ENCODE measurements at regions not wholly inside any gene's neighbourhood (a gene's known extent, or its start where the extent isn't known, plus 50 kb on each side); places are given as distances from the start of the nearest gene placed in this dataset.

- H3K4me3 Mint-ChIP-seq = no peak overlapping the region
- no peaks in the 10 kb centered on the region for H3K4me1 Mint-ChIP-seq (ENCODE audit: low read depth)
- H3K27ac Mint-ChIP-seq = no peak overlapping the region
- H3K9me3 Mint-ChIP-seq = no peaks in the 10 kb centered on the region
- peaks cover 29% of the 10 kb centered on the region for H3K27me3 Mint-ChIP-seq (ENCODE audit: insufficient read depth)
- no peaks in the 10 kb centered on the region for H3K36me3 Mint-ChIP-seq (ENCODE audit: low read depth)
- no peak for DNase-seq (ENCODE audit: low spot score)
- intact Hi-C loops (cut with micrococcal nuclease) = no loop called here
Observed at GRCh38 chr3:127134887-127135240, 58.1 kb upstream of the PRR23E start.

DNA sequence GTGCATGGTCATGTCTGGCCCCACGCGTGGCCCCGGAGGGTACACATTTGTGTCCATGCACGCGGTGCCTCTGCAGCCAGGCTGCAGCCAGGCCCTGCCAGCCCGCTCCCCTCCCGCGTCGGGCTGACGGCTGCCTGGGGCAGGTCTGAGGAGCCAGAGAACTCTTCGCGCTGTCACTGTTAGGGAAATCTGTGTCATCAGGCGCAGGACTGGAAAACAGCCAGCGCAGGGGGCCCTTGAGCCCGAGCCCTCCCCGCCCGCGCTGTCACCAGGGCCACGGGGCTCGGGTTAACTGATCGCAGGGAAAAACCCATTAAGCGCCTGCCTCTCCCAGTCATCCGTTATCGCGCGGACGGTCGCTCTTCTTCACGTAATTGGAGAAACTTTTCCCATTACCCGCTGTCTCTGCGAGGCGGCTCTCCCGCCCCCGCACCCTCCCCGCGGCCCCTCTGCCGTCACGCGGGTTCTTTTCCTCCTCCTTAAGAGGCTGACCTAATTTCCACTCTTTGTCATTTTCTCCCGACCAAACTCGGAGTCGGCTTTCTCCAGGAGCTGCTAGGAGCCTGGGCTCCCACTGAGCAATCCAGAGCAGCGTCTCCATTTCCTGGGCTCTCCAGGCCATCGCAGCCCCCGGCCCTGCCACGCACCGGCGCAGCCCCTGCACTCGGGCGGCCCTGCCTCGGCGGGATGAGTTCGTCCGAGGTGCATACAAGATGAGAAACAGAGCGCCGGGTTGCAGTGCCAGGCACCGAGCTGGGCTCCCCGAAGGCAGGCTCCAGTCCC, 57.5 kb upstream of the PRR23E start:
- H3K36me3 Mint-ChIP-seq (ENCODE audit: low read depth) = no peaks in the 10 kb centered on the region
- H3K27me3 Mint-ChIP-seq (ENCODE audit: insufficient read depth) = peaks cover 29% of the 10 kb centered on the region
- DNase-seq (ENCODE audit: low spot score) = no peak
- H3K4me1 Mint-ChIP-seq (ENCODE audit: low read depth) = no peaks in the 10 kb centered on the region
- H3K27ac Mint-ChIP-seq = no peak overlapping the region
- intact Hi-C loops (cut with micrococcal nuclease) = no loop called here
- H3K9me3 Mint-ChIP-seq = no peaks in the 10 kb centered on the region
- peak overlapping the region; percentile 33 for H3K4me3 Mint-ChIP-seq

DNA sequence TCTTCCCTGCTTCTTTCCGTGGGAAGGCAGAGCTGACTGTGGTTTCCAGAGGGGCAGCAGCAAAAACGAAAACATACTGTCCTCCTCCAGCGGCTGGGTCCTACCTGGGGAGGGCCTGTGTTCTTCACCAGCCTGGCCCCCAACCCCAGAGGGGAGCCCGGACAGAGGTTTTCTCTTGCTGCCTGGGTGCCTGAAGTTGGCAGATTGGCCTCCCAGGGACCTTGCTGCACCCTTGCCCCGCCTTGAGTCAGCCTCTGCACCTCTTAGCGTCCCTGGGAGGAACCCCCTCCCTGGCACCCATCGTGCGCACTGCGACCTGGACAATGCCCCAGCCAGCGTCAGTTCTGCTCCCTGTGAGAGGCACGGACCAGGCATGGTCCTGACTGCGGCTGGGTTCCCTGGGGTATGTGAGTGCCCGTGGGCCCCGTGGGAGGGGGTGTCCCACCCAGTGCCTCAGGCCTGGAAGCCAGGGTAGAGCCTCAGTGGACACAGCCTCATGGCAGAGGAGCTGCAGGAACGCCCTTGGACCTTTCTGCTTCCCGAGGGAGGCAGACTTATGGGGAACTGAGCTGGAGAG, 56.8 kb upstream of the PRR23E start:
- H3K4me3 Mint-ChIP-seq = no peak overlapping the region
- no peaks in the 10 kb centered on the region for H3K4me1 Mint-ChIP-seq (ENCODE audit: low read depth)
- no peaks in the 10 kb centered on the region for H3K9me3 Mint-ChIP-seq
- DNase-seq (ENCODE audit: low spot score) = no peak
- intact Hi-C loops (cut with micrococcal nuclease) = no loop called here
- no peak overlapping the region for H3K27ac Mint-ChIP-seq
- H3K27me3 Mint-ChIP-seq (ENCODE audit: insufficient read depth) = peaks cover 29% of the 10 kb centered on the region
- H3K36me3 Mint-ChIP-seq (ENCODE audit: low read depth) = no peaks in the 10 kb centered on the region

GRCh38 chr3:127136706-127137105, 56.2 kb upstream of the PRR23E start:
- H3K4me1 Mint-ChIP-seq (ENCODE audit: low read depth) = no peaks in the 10 kb centered on the region
- no peak overlapping the region for H3K4me3 Mint-ChIP-seq
- no peak for DNase-seq (ENCODE audit: low spot score)
- intact Hi-C loops (cut with micrococcal nuclease) = no loop called here
- H3K9me3 Mint-ChIP-seq = no peaks in the 10 kb centered on the region
- no peaks in the 10 kb centered on the region for H3K36me3 Mint-ChIP-seq (ENCODE audit: low read depth)
- H3K27ac Mint-ChIP-seq = no peak overlapping the region
- H3K27me3 Mint-ChIP-seq (ENCODE audit: insufficient read depth) = peaks cover 29% of the 10 kb centered on the region

DNA sequence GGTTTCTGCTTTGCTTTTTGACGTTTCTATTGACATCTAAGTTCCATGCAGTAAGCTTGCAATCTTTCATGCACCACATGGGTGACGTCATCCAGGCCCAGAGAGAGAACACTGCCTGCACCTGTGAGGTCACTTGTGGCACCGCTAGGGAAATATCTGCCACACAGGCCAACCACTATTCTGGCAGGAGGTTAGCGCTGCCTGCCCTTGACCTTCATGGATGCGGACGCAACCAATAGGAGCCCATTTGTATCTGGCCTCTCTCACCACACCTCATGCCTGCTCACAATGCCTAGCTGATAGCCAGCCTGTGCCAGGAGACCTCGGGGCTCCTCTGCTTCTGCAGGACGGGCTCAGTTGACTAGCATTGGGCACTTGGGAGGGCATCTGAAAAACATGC, 55.8 kb upstream of the PRR23E start:
- Mint-ChIP-seq H3K9me3 (no peaks in the 10 kb centered on the region), H3K36me3 (ENCODE audit: low read depth) (no peaks in the 10 kb centered on the region), H3K27me3 (ENCODE audit: insufficient read depth) (peaks cover 29% of the 10 kb centered on the region), H3K4me3 (no peak overlapping the region), H3K27ac (no peak overlapping the region), H3K4me1 (ENCODE audit: low read depth) (no peaks in the 10 kb centered on the region)
- intact Hi-C loops (cut with micrococcal nuclease) = no loop called here
- no peak for DNase-seq (ENCODE audit: low spot score)

- Mint-ChIP-seq H3K36me3 (ENCODE audit: low read depth) (no peaks in the 10 kb centered on the region), H3K9me3 (no peaks in the 10 kb centered on the region), H3K4me1 (ENCODE audit: low read depth) (no peaks in the 10 kb centered on the region), H3K4me3 (no peak overlapping the region), H3K27ac (no peak overlapping the region), H3K27me3 (ENCODE audit: insufficient read depth) (peaks cover 25% of the 10 kb centered on the region)
- DNase-seq (ENCODE audit: low spot score) = no peak
- intact Hi-C loops (cut with micrococcal nuclease) = no loop called here
Observed at GRCh38 chr3:127137757-127138536, 55.0 kb upstream of the PRR23E start.

GRCh38 chr3:127139601-127140500, 53.1 kb upstream of the PRR23E start:
- DNase-seq (ENCODE audit: low spot score) = no peak
- H3K27ac Mint-ChIP-seq = no peak overlapping the region

GRCh38 chr3:127140501-127141460, 52.1 kb upstream of the PRR23E start:
- intact Hi-C loops (cut with micrococcal nuclease) = no loop called here
- Mint-ChIP-seq H3K4me1 (ENCODE audit: low read depth) (no peaks in the 10 kb centered on the region), H3K9me3 (peaks cover 8% of the 10 kb centered on the region), H3K27ac (no peak overlapping the region), H3K4me3 (no peak overlapping the region), H3K36me3 (ENCODE audit: low read depth) (no peaks in the 10 kb centered on the region), H3K27me3 (ENCODE audit: insufficient read depth) (peaks cover 9% of the 10 kb centered on the region)
- no peak for DNase-seq (ENCODE audit: low spot score)

More at GRCh38 chr3:127139601-127140500, 53.1 kb upstream of the PRR23E start:
- H3K4me1 Mint-ChIP-seq (ENCODE audit: low read depth) = no peaks in the 10 kb centered on the region
- intact Hi-C loops (cut with micrococcal nuclease) = no loop called here
- H3K36me3 Mint-ChIP-seq (ENCODE audit: low read depth) = no peaks in the 10 kb centered on the region
- peaks cover 8% of the 10 kb centered on the region for H3K9me3 Mint-ChIP-seq
- no peak overlapping the region for H3K4me3 Mint-ChIP-seq
- peaks cover 10% of the 10 kb centered on the region for H3K27me3 Mint-ChIP-seq (ENCODE audit: insufficient read depth)

DNA sequence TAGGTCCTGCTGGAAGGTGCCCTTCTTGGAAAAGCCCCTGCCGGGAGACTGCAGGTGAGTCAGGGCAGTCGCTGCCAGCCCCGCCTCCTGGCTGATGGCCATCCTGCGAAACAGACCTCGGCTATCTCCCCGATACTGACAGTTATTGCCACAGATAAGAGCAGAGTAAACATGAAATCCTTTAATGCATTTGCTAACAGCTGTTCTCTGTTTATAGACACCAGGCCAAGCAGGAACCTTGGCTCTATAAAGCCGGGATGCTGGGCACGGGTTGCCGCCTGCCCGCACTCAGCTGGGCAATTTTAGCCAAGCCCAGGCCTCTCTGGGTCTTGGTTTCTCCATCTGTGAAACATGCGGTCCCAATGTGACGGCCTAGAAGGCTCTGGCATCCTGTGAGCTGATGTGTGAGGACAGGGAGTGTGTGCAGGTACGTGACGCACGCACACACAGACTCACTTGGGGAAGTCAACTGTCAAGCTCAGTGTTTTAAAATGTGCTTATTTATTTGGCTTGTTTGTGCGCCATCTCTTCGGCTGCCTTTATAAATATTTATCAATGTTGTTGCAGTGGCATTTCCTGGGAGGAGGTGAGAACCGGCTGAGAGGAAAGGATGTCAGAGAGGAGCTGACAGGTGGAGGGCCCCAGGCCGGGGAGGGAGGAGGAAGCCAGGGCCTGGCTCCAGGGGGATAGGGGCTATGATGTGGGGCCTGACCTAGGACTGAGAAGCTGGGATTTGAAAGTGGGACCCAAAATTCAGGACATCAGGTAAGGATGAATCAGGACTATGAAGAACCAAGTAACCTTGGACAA, 50.8 kb upstream of the PRR23E start:
- no peaks in the 10 kb centered on the region for H3K4me1 Mint-ChIP-seq (ENCODE audit: low read depth)
- peaks cover under 1% of the 10 kb centered on the region for H3K27me3 Mint-ChIP-seq (ENCODE audit: insufficient read depth)
- H3K27ac Mint-ChIP-seq = no peak overlapping the region
- DNase-seq (ENCODE audit: low spot score) = no peak
- intact Hi-C loops (cut with micrococcal nuclease) = no loop called here
- no peak overlapping the region for H3K4me3 Mint-ChIP-seq
- no peaks in the 10 kb centered on the region for H3K36me3 Mint-ChIP-seq (ENCODE audit: low read depth)
- H3K9me3 Mint-ChIP-seq = peaks cover 8% of the 10 kb centered on the region
